ENCODE measurements at regions not wholly inside any gene's neighbourhood (a gene's known extent, or its start where the extent isn't known, plus 50 kb on each side); places are given as distances from the start of the nearest gene placed in this dataset.

GRCh38 chr10:55837273-55837672 is 523.8 kb downstream of the ZWINT start:
- no peak overlapping the region for H3K4me3 ChIP-seq (replicated peaks; ENCODE audit: insufficient read depth, low read length)
- no peaks in the 10 kb centered on the region for H3K27me3 ChIP-seq (ENCODE audit: insufficient read depth, poor library complexity, severe bottlenecking)
- TF ChIP-seq POLR2AphosphoS5 (IDR thresholded peaks at IDR 0.05; ENCODE audit: low read depth): no peak
- TF ChIP-seq, protein P1, sequence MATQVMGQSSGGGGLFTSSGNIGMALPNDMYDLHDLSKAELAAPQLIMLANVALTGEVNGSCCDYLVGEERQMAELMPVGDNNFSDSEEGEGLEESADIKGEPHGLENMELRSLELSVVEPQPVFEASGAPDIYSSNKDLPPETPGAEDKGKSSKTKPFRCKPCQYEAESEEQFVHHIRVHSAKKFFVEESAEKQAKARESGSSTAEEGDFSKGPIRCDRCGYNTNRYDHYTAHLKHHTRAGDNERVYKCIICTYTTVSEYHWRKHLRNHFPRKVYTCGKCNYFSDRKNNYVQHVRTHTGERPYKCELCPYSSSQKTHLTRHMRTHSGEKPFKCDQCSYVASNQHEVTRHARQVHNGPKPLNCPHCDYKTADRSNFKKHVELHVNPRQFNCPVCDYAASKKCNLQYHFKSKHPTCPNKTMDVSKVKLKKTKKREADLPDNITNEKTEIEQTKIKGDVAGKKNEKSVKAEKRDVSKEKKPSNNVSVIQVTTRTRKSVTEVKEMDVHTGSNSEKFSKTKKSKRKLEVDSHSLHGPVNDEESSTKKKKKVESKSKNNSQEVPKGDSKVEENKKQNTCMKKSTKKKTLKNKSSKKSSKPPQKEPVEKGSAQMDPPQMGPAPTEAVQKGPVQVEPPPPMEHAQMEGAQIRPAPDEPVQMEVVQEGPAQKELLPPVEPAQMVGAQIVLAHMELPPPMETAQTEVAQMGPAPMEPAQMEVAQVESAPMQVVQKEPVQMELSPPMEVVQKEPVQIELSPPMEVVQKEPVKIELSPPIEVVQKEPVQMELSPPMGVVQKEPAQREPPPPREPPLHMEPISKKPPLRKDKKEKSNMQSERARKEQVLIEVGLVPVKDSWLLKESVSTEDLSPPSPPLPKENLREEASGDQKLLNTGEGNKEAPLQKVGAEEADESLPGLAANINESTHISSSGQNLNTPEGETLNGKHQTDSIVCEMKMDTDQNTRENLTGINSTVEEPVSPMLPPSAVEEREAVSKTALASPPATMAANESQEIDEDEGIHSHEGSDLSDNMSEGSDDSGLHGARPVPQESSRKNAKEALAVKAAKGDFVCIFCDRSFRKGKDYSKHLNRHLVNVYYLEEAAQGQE (IDR thresholded peaks at IDR 0.05; ENCODE audit: insufficient replicate concordance, low read depth): no peak
- TF ChIP-seq, protein P2, sequence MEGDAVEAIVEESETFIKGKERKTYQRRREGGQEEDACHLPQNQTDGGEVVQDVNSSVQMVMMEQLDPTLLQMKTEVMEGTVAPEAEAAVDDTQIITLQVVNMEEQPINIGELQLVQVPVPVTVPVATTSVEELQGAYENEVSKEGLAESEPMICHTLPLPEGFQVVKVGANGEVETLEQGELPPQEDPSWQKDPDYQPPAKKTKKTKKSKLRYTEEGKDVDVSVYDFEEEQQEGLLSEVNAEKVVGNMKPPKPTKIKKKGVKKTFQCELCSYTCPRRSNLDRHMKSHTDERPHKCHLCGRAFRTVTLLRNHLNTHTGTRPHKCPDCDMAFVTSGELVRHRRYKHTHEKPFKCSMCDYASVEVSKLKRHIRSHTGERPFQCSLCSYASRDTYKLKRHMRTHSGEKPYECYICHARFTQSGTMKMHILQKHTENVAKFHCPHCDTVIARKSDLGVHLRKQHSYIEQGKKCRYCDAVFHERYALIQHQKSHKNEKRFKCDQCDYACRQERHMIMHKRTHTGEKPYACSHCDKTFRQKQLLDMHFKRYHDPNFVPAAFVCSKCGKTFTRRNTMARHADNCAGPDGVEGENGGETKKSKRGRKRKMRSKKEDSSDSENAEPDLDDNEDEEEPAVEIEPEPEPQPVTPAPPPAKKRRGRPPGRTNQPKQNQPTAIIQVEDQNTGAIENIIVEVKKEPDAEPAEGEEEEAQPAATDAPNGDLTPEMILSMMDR (IDR thresholded peaks at IDR 0.05; ENCODE audit: insufficient read depth, low read length): no peak
- no peak for TF ChIP-seq SPI1 (IDR thresholded peaks at IDR 0.05; ENCODE audit: borderline replicate concordance, low read depth)
- TF ChIP-seq GABPA (IDR thresholded peaks at IDR 0.05; ENCODE audit: low read depth): no peak
- no peak for DNase-seq (ENCODE audit: low read depth in 1 of 2, low spot score in 1 of 2)
- H3K27ac ChIP-seq (replicated peaks): no peak overlapping the region

DNA sequence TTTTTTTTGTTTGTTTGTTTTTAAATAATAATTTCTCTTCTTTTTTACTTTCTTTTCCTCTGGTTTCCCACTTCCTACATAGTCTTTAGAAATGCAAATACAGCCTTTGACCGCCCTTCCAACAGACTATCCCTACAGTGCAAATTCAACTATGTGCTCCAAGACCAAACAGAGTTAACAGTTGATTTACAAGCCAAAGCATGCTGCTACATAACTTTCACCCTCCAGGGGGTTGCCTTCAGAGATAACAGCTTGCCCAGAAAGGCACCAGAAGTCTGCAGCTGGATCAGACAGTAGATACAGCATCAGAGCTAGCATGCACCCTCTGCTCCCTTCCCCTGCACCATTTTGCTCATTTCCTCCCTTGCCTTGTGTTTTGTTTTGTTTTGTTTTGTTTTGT is 539.0 kb downstream of the ZWINT start:
- no peaks in the 10 kb centered on the region for H3K27me3 ChIP-seq (ENCODE audit: insufficient read depth, poor library complexity, severe bottlenecking)
- no peak for DNase-seq (ENCODE audit: low read depth in 1 of 2, low spot score in 1 of 2)
- no peak overlapping the region for H3K4me3 ChIP-seq (replicated peaks; ENCODE audit: insufficient read depth, low read length)
- H3K27ac ChIP-seq (replicated peaks): no peak overlapping the region
- no peak for TF ChIP-seq GABPA (IDR thresholded peaks at IDR 0.05; ENCODE audit: low read depth)
- TF ChIP-seq, protein P1 (IDR thresholded peaks at IDR 0.05; ENCODE audit: insufficient replicate concordance, low read depth): no peak
- no peak for TF ChIP-seq POLR2AphosphoS5 (IDR thresholded peaks at IDR 0.05; ENCODE audit: low read depth)
- TF ChIP-seq, protein P2 (IDR thresholded peaks at IDR 0.05; ENCODE audit: insufficient read depth, low read length): no peak
- TF ChIP-seq SPI1 (IDR thresholded peaks at IDR 0.05; ENCODE audit: borderline replicate concordance, low read depth): no peak

DNA sequence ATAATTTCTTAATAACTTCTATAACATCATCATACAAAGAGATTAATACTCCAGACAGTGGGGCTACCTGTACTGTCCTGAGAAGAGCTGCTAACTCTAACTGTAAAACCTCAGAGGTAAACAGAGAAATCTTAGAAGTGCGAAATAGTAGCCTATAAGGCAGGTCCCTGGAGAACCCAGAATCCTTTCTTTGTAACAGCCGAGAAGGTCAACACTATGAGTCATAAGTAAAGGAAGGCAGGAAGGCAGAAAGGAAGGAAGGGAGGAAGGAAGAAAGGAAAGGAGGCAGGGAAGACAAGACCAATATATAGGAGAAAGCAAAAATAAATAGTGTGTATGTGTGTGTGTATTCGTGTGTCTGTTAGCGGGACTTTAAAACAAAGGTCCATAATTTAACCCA is 540.6 kb downstream of the ZWINT start:
- Histone ChIP-seq H3K27me3 (ENCODE audit: insufficient read depth, poor library complexity, severe bottlenecking) (no peaks in the 10 kb centered on the region), H3K4me3 (replicated peaks; ENCODE audit: insufficient read depth, low read length) (no peak overlapping the region), H3K27ac (replicated peaks) (no peak overlapping the region)
- DNase-seq (ENCODE audit: low read depth in 1 of 2, low spot score in 1 of 2): no peak
- TF ChIP-seq, protein P1 (IDR thresholded peaks at IDR 0.05; ENCODE audit: insufficient replicate concordance, low read depth): no peak
- no peak for TF ChIP-seq GABPA (IDR thresholded peaks at IDR 0.05; ENCODE audit: low read depth)
- no peak for TF ChIP-seq POLR2AphosphoS5 (IDR thresholded peaks at IDR 0.05; ENCODE audit: low read depth)
- TF ChIP-seq, protein P2 (IDR thresholded peaks at IDR 0.05; ENCODE audit: insufficient read depth, low read length): no peak
- no peak for TF ChIP-seq SPI1 (IDR thresholded peaks at IDR 0.05; ENCODE audit: borderline replicate concordance, low read depth)

All from HL-60 (cell line).